Lower leg skin (tissue), 3 donors: ENCODE measurements at regions not wholly inside any gene's neighbourhood (a gene's known extent, or its start where the extent isn't known, plus 50 kb on each side); places are given as distances from the start of the nearest gene placed in this dataset.

Source experiments
- CTCF ChIP-seq, 3 donors: fragments of 450-650 bp; IDR thresholded peaks; one replicate each; pipeline ENCODE4 v1.5.1; 2016; ENCODE audit warnings: antibody characterized with exemption in 3 of 3, mild to moderate bottlenecking in 3 of 3, moderate library complexity in 2 of 3
- POLR2A ChIP-seq, 2 donors: fragments of 450-650 bp; IDR thresholded peaks; one replicate each; pipeline ENCODE4 v1.6.1; 2016 to 2017; ENCODE audit warnings: antibody characterized with exemption in 2 of 2, mild to moderate bottlenecking in 1 of 2, moderate library complexity in 1 of 2

GRCh38 chr14:61911574-61911973 lies 149.4 kb downstream of the SNAPC1 start:
- TF ChIP-seq CTCF (IDR thresholded peaks at IDR 0.05) = no peak
- TF ChIP-seq POLR2A (IDR thresholded peaks at IDR 0.05) = no peak
